Ishikawa (cell line): ENCODE measurements at regions not wholly inside any gene's neighbourhood (a gene's known extent, or its start where the extent isn't known, plus 50 kb on each side); places are given as distances from the start of the nearest gene placed in this dataset.

Experiments used
- CEBPB ChIP-seq: IDR thresholded peaks from 2 replicates; pipeline ENCODE4 v1.6.1; 2012
- CREB1 ChIP-seq: IDR thresholded peaks from 2 replicates; pipeline ENCODE4 v1.6.1; 2012; ENCODE audit warnings: low read depth
- EP300 ChIP-seq: IDR thresholded peaks from 2 replicates; pipeline ENCODE4 v1.6.1; 2012; ENCODE audit warnings: borderline replicate concordance
- FOXM1 ChIP-seq: IDR thresholded peaks from 2 replicates; pipeline ENCODE4 v1.6.1; 2012; ENCODE audit warnings: low read depth, borderline replicate concordance
- MAX ChIP-seq: IDR thresholded peaks from 2 replicates; pipeline ENCODE4 v1.6.1; 2012
- NFIC ChIP-seq: IDR thresholded peaks from 2 replicates; pipeline ENCODE4 v1.6.1; 2012
- RAD21 ChIP-seq: IDR thresholded peaks from 2 replicates; pipeline ENCODE4 v1.6.1; 2012; ENCODE audit warnings: low read depth
- REST ChIP-seq: IDR thresholded peaks from 2 replicates; pipeline ENCODE4 v1.6.1; 2012; ENCODE audit warnings: low read depth, mild to moderate bottlenecking
- TAF1 ChIP-seq: IDR thresholded peaks from 2 replicates; pipeline ENCODE4 v1.6.1; 2012; ENCODE audit warnings: low read depth, mild to moderate bottlenecking
- TCF12 ChIP-seq: IDR thresholded peaks from 2 replicates; pipeline ENCODE4 v1.6.1; 2012; ENCODE audit warnings: low read depth
- TEAD4 ChIP-seq: IDR thresholded peaks from 2 replicates; pipeline ENCODE4 v1.6.1; 2012
- USF1 ChIP-seq: IDR thresholded peaks from 2 replicates; pipeline ENCODE4 v1.6.1; 2012
- YY1 ChIP-seq: IDR thresholded peaks from 2 replicates; pipeline ENCODE4 v1.6.1; 2012; ENCODE audit warnings: low read depth
- ZBTB7A ChIP-seq: IDR thresholded peaks from 2 replicates; pipeline ENCODE4 v1.6.1; 2012; ENCODE audit warnings: low read depth

- no peak for TF ChIP-seq YY1
- TF ChIP-seq RAD21, result no peak
- no peak for TF ChIP-seq EP300
- no peak for TF ChIP-seq TEAD4
- no peak for TF ChIP-seq MAX
- TF ChIP-seq CEBPB, result no peak
- TF ChIP-seq TAF1, result no peak
- no peak for TF ChIP-seq FOXM1
- TF ChIP-seq NFIC, result no peak
- no peak for TF ChIP-seq CREB1
- no peak for TF ChIP-seq REST
- TF ChIP-seq USF1, result no peak
- TF ChIP-seq ZBTB7A, result no peak
- TF ChIP-seq TCF12, result no peak
These were observed 170.0 kb downstream of the VEGFA start for GRCh38 chr6:43940071-43940392.
